ENCODE measurements at regions not wholly inside any gene's neighbourhood (a gene's known extent, or its start where the extent isn't known, plus 50 kb on each side); places are given as distances from the start of the nearest gene placed in this dataset.

DNA sequence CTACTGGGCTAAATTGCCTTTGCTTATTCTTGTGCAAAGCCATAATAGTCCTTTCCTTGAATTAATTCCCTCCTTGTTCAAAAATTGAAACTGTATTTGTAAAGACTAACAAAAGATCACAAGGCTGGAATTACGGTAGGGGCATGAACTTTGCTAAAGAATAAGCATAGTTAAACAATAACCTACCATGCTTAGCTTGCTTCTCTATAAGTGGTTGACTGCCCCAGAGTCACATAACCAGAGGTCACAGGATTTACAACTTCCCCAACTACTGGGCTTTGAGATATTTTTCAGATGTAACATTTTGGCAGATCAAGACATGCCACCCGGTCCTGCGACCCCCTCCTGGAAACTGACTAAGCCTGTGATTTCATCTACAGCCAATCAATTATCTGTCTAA is 181.4 kb downstream of the GPAM start:
- TF ChIP-seq CTCF (IDR thresholded peaks at IDR 0.05) (no peak), NR2C2 (CRISPR knock-in tag; IDR thresholded peaks at IDR 0.05) (no peak), NR3C1 (CRISPR knock-in tag; conservative IDR thresholded peaks at IDR 0.05; ENCODE audit: low read depth) (no peak), ETV6 (CRISPR knock-in tag; IDR thresholded peaks at IDR 0.05) (no peak), STAT6 (CRISPR knock-in tag; conservative IDR thresholded peaks at IDR 0.05; ENCODE audit: low read depth) (no peak)
- TF ChIP-seq, protein P1, sequence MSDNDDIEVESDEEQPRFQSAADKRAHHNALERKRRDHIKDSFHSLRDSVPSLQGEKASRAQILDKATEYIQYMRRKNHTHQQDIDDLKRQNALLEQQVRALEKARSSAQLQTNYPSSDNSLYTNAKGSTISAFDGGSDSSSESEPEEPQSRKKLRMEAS (CRISPR knock-in tag; IDR thresholded peaks at IDR 0.05), result no peak

Data from WTC11 (cell line).